OCI-LY7 (cell line): ENCODE measurements at regions not wholly inside any gene's neighbourhood (a gene's known extent, or its start where the extent isn't known, plus 50 kb on each side); places are given as distances from the start of the nearest gene placed in this dataset.

ENCODE experiments used
- CTCF ChIP-seq: fragments of 200-600 bp; sonication (generic); conservative IDR thresholded peaks from 2 replicates; pipeline ENCODE4 v1.5.1; 2014; ENCODE audit warnings: mild to moderate bottlenecking, antibody characterized with exemption, low read length, moderate library complexity, mixed read lengths
- EZH2phosphoT487 ChIP-seq: fragments of 200-600 bp; sonication (generic); IDR thresholded peaks from 2 replicates; pipeline ENCODE4 v1.6.1; 2018; ENCODE audit warnings: low read depth, borderline replicate concordance, mild to moderate bottlenecking, mixed run types, antibody characterized with exemption, low read length, moderate library complexity, mixed read lengths

GRCh38 chr14:44035707-44036106 is 471.4 kb downstream of the FSCB start:
- TF ChIP-seq CTCF (no peak), EZH2phosphoT487 (no peak)
